CD4-positive, alpha-beta T cell treated with Interleukin-2 at 100 ng/mL for 4 hours (primary cell): ENCODE measurements at regions not wholly inside any gene's neighbourhood (a gene's known extent, or its start where the extent isn't known, plus 50 kb on each side); places are given as distances from the start of the nearest gene placed in this dataset.

Experiments used
- DNase-seq: peaks from one replicate; pipeline ENCODE4 v3.0.0-alpha.2; 2020; ENCODE audit warnings: low spot score

DNA sequence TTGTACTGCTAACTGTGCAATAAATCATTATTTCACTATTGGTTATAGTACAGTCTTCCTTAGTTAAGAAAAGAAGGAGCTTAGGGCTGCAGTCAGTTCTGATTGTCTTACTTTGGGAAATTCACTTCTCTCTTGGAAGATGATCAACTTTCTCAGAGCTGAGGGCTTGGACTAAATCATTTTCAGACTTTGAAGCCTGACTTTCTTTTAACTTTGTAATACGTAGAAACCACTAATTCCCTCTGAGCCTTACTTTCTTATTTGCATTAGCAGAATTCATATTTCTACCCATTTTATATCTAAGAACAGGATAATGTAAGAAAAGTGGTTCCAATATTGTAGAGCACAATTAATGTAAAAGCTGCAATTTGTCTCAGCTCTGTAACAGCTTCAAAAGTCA is 386.4 kb downstream of the TRIB2 start:
- no peak for DNase-seq

DNA sequence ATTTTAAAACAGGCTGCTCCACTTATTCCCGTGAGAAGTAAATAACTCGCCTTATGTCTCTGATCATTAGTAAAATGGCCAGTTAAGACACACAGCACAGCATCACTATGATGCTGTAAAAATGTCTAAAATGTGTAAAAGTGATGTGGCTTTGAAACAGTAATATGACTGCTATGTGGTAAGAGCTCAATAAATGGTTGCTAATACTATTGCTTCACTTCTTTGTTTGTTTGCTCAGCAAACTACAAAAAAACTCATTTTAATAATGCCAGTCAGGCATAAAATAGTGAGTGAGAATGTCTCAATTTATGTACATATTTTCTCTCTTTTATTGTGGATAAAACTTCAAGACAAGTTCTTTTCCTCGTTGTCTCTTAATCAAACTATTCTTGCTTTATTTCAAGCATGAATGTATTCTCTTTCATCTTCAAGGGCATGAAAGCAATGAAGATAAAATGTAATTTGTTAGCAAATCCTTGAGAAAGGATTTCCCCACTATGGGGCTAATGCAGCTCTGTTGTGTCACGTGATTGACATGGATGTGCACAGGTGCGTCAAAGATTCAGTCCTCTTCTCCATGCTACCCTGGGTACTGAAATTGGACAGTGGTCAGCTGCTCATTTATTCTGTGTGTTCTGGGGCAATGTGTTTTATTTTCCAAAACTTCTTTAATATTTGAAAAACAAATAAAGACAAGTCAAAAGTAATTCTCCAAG is 387.2 kb downstream of the TRIB2 start:
- DNase-seq, result no peak

DNA sequence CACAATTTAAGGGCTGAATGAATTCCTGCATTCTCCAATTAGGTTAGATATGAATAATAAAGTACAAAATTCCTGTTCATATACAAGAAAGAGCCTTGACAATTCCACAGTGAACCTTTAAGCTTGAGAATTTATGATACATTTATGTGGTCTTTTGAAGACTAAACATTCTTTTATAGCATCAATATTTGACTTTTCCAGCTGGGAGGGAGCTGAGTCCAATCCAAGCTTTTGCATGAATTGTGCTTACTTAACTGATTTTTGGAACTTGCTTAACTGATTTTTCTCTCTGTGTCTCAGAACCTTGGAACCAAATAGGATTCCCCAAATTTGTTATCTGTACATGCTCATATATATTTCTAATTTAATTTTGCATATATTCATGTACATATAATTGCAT is 388.0 kb downstream of the TRIB2 start:
- DNase-seq, result no peak

DNA sequence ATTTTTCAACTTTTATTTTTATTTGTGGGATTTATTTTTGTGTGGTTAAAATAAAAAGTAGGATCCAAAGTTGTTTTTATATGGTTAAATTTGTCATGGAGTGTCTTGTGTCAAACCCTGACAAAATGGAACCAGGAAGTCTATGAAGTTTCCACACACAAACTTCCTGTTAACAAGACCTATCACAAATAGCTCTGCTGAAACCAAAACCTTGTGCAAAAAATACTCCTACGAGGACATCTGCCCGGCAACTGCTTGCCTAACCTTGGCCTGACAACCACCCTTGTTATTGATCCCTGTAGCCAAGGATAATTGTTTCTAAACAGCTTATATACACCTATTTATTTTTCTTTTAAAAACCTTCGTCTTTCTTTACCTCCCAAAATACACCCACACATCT is 389.6 kb downstream of the TRIB2 start:
- no peak for DNase-seq

DNA sequence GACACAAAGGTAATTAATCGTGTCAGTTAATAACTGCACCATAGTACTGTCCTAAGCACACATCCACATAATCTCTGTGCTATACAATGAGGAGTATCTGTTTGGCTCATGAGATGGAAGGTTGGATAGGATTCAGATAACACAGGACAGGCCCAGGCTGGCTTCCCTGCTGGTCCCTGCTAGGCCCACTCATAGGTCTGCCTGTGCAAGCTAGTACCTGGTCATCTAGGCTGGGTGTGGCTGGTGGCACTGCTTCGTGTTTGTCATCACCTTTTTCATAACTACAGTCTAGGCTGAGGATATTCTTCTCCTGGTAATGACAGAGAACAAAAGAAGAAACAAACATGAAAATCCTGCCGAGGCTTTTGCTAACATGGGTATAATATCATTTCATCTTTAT is 392.8 kb downstream of the TRIB2 start:
- no peak for DNase-seq

DNA sequence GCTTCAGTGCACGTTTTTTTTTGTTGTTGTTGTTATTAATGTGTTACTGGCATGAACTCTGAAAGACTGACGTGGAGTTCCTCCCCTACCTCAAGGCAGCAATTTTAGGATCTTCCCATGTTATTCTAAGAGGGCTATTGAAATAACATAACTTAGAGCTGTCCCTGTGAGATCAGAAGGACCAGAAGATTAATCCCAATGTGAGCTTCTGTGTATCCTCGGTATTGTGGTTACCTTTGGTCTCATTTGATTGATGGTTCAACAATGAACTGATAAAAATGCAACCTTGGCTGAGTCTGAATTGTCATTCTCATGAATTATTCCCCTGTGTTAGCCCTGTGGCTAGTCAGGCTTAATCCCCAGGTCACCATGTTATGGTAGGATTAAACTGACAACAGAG is 394.1 kb downstream of the TRIB2 start:
- DNase-seq, result no peak

DNA sequence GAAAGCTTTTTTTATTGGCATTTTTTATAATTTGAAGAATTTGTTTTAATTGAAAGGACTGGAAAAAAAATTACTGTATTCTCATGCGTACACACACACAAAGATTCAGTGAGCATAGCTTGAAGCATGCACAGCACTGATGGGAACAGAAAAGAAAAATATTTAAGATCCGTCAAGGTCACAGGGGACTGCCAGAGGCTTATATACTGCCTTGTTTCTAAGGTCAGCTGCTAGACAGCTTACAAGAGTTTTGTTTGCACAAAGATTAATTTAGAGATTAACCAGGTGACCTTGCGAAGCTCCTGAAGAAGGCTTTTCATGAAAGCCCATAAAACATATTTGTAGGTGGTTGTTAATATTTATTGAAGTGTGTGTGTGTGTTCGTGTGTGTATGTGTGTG is 396.3 kb downstream of the TRIB2 start:
- no peak for DNase-seq

DNA sequence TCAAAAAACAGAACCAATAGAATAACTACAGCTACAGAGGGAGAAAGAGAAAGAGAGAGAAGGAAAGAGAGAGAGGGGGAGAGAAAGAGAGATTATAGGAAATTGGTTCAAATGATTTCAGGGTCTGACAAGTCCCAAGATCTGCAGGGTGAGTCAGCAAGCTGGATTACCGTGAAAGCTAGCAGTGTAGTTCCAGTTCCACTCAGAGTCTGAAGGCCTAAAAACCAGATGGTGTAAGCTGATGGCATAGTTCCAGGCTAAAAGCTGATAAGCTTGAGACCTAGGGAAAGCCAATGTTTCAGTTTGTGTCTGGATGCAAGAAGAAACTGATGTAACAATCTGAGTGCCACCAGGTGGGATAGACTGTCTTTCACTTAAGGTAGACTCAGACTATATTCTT is 397.7 kb downstream of the TRIB2 start:
- DNase-seq, result no peak

DNA sequence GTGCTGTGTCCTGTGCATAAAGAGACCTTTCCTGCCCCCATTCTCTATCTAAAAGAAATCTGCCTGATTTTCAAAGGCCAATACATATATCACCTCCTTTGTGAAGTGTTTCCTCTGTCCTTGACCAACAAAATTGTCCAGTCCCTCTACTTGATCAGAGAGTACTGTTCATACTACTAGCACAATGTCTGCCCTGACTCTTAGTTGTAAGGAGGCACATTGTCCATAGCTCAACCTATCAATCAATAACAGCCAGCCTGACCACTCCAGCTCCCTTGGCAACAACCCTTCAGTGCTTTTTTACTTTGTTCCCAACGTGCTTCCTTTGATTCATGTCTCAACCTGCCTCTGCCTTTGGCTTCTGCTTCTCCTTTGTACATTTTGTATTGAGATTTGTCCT is 398.9 kb downstream of the TRIB2 start:
- no peak for DNase-seq

DNA sequence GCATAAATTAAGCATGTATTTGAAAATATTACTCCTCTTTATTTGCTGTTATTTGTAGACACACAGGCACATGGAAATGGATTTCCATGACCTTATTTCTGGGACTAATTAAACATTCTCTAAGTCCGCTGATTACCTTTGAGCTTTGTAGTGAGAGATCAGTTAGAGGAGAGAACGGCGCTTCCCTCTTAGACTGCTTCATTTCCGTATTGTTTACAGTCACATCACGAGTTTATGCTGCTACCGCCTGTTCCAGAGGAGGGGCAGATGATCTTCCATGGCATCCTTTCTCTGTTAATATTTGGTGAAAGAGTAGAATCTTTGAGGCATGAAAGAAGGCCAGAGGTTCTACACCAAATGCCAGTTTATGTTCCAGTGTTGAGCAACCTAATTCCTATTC is 404.4 kb downstream of the TRIB2 start:
- DNase-seq, result no peak

DNA sequence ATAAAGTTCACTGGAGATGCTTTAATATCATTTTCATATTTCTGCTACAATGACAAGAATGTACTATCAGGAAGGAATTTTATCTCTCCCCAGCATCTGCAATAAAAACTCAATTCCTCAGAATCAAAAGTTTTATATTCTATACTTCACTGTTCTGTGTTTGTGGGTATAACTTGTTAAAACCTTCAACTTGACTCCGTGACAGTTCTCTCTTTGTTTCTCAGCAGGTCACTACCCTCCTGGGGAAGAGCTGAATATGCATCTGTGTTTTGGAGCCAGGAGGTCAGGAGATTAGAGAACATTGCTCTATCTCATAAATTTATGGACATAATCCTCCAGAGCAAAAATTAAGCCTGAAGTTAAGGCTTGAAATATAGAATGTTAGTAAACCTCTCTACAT is 411.4 kb downstream of the TRIB2 start:
- no peak for DNase-seq

DNA sequence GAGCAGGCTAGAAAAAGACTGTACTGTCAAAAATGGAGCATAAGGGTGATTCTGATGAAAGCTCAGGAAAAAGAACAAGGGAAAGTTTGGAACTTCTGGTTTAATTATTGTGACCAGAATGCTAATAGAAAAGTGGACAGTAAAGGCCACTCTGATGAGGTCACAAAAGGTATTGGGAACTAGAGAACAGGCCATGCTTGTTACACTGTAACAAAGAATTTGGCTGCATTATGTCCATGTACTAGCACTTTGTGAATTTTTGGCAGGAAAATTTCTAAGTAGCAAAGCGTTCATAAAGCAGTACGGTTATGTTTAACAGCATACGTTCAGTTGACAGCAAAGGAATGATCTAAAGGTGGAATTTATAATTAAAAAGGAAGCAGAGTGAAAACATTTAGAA is 418.6 kb downstream of the TRIB2 start:
- no peak for DNase-seq

DNA sequence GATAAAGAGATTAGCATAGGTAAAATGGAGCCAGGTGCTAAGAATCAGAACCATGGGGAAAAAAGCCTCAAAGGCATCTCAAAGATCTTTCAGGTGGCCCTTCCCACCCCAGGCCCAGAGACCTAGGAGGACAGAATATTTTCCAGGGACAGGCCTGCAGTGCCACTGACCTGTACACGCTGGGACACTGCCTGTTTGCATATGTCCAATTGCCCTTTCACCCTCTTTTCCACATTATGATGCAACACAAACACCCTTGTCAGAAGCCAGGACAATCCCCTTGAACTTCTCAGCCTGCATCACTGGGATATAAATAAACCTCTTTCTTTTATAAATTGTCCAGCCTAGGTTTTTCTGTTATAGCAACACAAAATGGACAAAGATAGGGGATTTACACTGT is 419.1 kb downstream of the TRIB2 start:
- no peak for DNase-seq

DNA sequence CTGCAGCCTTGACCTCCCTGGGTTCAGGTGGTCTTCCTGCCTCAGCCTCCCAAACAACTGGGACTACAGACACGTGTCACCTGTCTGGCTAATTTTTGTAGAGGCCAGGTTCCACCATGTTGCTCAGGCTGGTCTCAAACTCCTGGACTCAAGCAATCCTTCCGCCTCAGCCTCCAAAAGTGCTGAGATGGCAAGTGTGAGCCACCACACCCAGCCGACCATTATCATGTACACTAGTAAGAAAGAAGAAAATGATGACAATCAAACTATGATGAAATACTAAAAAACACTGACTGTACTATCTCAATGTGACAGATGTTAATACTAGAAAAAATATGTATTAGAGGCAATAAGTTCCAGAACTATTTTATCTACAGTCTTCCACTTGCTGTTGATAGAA is 420.9 kb downstream of the TRIB2 start:
- DNase-seq, result no peak

DNA sequence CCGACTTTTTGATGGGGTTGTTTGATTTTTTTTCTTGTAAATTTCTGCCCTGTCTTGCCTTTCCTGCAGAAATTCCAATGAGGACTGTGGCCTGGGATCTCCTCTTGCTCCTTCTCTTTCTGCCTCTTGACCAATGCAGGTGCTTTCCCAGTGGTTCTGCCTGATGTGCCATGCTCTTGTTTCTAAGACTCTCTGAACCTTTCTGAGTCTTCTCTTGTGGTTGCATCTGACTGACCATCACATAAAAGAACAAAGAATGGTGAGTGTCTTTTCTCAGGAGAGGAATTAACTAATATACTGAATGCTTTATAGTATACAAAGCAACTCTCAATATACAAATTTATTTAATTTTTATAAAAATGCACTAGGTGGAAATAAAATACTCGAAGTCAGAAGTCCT is 424.6 kb downstream of the TRIB2 start:
- DNase-seq, result no peak

DNA sequence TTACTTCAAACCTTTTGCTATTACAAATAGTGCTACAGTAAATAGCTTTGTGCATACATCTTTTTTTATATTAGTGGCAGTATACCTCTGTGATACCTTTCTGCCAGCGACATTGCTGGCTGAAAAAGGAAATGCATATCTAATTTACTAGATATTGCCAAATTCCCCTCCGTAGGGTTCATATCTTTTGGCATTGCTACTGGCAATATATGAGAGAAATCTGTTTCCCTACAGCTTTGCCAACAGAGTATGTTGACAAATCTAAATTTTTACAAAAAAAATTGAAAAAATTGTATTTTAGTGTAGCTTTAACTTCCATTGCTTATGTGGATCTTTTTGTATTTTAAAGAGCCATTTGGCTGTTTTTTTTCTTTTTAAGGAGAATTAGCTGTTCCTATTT is 426.7 kb downstream of the TRIB2 start:
- no peak for DNase-seq

DNA sequence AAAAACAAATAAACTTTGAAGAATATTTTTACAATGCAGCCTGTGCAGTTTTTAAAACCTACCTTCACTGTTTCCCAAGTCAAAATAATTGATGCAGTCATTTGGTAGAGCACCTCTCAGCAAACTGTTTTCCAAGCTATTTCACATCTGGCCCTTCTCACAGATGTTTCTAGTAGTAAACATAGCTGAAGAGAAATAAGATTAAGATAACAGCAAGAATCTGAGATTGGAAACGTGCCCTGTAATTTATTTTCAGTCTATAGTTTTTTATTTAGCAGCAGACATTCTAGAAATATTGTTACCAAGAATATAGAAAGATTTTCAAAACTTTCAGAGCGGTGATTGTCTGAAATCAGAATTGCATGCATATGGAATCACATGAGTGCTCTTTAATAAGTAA is 440.2 kb downstream of the TRIB2 start:
- no peak for DNase-seq

DNA sequence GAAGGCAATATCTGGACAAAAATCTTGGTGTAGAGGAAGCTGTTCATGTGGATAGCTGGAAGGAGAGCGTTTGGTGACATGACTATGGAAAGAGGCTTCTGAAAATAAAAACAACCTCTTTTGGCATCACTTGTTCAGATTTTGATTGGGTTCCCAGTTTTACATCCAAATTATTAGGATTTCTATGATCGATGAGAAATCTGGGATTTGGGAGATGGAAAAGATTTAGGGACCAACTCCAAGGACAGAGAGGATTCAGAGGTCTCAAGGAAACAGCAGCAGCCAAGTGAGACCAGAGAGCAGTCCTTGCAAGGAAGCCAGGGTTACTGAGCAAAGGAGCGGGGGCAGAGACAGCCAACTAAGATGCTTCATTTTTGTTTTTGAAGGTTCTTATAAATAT is 441.7 kb downstream of the TRIB2 start:
- no peak for DNase-seq

DNA sequence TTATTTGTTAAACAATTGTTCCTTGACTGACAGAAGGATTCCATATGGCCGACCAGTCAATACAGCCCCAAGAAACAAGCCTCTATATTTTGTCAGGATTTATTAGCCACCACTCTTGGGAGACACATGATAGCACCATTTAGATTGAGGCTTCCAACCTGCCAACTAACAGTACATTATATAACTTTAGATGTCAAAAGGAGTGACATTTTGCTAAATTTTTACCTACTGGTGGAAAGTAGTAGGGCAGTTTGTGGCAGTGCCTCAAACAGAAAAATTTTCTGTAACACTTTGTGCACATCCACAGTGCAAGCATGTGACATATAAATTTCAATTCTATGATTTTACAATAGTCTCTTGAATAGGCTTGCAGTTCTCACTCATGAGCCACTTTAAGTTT is 464.0 kb downstream of the TRIB2 start:
- DNase-seq, result no peak

DNA sequence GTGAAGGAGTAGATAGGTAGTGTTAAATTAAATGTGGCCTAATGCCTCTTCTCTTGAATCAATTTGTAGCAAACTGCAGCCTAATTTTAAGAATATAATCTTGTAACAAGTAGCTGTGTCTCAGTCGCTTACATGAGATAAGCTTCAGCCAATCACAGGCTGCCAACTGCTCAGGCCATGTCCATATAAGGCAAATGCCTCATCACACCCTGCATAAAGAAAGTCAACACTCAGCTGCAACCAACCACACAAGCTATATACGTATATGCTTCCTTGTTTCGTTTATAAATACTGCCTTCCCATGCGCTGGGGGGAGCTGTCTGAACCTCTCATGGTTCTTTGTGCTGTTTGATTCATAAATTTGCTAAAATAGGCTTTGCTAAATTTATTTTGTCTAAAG is 476.3 kb downstream of the TRIB2 start:
- no peak for DNase-seq

DNA sequence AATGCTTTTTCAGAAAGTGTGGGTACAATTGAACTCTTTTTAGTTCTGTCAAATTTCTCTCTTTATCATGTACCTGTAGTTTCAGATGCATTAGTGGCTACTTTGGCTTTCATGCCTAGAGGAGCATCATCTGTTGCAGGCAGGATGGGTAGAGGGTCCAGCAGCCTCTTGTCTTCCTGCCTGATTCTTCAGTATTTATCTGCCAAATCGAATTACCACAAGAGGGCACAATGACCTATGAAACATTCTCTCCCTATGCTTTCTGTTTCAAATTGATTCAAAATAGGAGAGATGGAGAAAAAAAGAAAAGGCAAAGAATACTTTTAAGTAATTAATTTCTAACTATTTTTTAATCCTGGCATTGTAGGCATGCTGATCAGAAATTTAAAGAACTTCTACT is 477.2 kb downstream of the TRIB2 start:
- DNase-seq, result no peak

DNA sequence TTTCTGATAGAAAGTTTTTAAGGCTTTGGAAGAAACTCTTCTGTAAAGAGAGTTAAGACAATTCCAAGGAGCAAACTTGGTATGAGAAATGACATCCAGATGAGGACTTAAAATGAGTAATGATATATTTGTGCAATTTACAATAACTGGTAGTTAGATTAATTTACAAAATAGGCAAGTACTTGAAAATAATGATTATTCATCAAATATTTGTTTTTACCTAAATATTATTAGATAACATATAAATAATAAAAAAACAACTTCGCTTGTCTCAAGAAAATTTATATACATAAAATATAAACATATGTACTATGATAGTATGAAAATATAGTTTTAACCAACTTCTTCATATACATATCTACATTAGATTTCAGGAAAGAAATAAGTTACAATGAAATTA is 478.5 kb downstream of the TRIB2 start:
- DNase-seq, result no peak

DNA sequence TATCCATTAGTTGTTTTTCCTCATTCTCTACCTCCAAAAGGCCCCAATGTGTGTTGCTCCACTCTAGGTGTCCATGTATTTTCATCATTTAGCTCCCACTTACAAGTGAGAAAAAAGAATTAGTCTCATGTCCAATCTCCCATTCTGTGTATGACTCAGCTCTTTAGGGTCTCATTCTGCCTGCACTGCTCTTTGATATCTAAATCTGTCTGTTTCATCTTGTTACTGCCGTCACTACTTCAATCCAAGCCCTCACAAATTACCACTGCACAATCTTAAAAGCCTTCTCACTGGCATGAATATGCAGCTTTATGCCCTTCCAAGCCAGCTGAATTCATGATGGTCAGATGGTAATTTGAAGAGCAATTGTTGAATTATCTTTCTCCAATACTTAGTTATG is 480.5 kb downstream of the TRIB2 start:
- DNase-seq, result no peak

DNA sequence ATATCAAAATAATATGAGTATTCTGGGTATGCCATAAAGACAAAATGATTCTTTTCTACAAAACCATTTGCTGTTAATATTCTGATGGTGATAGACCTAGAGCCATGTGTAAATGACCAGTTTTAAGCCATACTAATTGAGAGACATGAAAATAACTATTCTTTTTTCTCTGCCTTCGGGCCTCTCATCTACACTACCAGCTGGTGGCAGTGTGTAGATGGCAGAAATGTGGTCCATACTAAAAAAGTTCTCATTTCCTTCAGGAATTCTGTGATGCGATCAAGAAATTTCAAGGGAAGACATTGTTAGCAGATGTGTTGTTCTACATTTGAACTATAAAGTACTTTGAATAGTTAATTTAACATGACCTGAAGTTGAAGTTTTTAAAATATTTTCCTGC is 485.2 kb downstream of the TRIB2 start:
- DNase-seq, result no peak

DNA sequence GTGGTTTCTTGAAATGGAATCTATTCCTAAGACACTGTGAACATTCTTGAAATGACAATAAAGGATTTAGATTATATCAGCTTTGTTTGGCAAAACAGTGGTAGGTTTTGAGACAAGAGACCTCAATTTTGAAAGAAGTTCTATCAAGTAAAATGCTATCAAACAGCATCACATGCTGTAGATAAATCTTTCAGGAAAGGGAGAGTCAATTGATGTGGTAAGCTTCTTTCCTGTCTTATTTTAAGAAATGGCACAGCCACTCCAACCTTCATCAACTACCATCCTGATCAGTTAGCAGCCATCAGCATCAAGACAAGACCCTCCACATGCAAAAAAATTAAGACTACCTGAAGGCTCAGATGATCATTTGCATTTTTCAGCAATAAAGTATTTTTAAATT is 495.4 kb downstream of the TRIB2 start:
- DNase-seq, result no peak
